ENCODE measurements at regions not wholly inside any gene's neighbourhood (a gene's known extent, or its start where the extent isn't known, plus 50 kb on each side); places are given as distances from the start of the nearest gene placed in this dataset.
A peak's percentile ranks its signal among the peaks of the same experiment; 100 is the strongest.
"Not testable (repeated sequence)": the region's sequence is repeated elsewhere in the genome, so short reads cannot be mapped to it uniquely, and the experiment has no call there.

DNA sequence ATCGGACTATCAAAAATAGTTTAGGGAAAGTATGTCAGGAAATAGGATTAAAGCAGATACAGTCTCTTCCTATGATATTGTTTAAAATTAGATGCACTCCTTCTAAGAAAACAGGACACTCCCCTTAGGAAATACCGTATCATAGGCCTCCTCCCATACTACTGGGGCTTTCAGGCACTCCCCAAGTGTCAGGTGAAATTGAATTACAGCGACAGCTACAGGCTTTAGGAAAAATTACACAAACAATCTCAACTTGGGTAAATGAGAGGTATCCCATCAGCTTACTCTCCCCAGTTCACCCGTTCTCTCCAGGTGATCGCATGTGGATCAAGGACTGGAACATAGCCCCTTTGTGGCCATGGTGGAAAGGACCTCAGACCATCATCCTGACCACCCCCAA, 110.4 kb upstream of the EPB41L4A start:
- intact Hi-C loops (cut with DNase I): no loop called here
- ATAC-seq (ENCODE audit: poor library complexity): no peak

DNA sequence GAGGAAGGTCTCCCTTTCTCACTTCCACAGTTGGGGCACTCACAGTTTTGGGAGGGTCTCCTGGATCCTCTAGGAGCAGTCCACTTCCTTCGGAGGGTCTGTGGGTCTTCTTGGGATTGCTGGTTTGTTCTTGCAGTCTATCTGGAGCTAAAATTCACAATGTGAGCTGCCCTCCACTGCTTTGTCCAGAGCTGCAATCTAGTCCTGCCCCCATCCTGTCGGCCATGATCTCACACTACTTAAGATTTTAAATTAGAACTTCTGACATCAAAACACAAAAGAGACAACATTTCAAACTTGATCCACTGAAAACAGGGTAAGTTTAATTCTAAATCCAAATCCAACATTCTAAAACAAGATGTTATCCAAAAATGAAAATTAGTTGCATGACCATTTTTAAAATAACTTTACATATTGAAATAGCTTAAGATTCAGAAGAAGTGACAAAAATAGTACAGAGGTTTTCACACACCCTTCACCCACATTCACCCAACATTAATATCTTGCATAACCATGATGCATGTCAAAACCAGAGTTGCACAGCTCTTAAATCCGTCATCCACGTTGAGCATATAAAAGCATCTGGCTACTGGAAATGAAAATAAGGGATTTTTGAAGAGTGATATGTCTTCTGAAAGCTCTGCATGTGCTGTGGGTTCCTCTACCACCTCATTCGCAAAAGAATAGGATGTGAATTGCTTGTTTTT, 113.7 kb upstream of the EPB41L4A start:
- DNase-seq (no peak), ATAC-seq (ENCODE audit: poor library complexity) (no peak)
- intact Hi-C loops (cut with DNase I): no loop called here

More for the DNA sequence above, 110.4 kb upstream of the EPB41L4A start:
- DNase-seq: no peak

DNA sequence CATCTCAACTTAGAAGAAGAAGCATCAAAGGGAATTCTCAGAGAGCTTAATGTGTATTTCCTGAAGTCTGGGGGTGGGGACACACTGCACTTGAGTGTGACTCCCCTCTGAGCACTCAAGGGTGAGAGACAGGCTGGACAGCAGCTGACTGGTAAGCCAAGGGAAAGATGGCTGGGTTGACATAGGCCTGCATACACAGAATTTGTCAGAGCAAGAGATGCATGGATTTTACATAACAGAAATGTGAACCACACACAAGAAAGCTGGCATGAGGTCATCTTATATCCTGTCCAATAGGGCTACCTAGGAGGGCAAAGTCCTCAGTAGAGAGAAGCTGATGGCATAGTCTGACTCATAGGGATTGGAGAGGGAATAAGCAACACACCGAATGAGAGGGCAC, 114.3 kb upstream of the EPB41L4A start:
- DNase-seq: no peak
- intact Hi-C loops (cut with DNase I): no loop called here
- ATAC-seq (ENCODE audit: poor library complexity): no peak

DNA sequence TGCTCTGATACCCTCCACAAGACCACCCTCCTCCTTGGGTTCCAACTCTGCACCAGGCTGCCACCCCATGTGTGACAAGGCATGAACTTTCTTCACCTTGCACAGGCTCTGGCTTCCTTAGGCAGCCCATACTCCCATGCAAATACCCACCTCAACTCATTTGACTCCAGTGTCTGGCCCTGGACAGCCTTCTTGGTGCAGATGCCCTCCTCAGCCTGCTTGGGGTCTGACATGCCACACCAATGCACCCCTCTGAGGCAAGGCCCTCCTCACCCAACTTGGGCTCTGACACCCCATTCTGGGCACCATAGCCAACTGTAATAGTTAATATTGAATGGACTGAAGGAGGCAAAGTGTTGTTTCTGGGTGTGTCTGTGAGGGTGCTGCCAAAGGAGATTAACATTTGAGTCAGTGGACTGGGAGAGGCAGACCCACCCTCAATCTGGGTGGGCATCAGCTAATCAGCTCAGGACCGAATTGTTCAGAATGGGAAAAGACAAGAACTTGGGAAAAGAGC, 115.0 kb upstream of the EPB41L4A start:
- no peak for ATAC-seq (ENCODE audit: poor library complexity)
- intact Hi-C loops (cut with DNase I): no loop called here
- DNase-seq: no peak

DNA sequence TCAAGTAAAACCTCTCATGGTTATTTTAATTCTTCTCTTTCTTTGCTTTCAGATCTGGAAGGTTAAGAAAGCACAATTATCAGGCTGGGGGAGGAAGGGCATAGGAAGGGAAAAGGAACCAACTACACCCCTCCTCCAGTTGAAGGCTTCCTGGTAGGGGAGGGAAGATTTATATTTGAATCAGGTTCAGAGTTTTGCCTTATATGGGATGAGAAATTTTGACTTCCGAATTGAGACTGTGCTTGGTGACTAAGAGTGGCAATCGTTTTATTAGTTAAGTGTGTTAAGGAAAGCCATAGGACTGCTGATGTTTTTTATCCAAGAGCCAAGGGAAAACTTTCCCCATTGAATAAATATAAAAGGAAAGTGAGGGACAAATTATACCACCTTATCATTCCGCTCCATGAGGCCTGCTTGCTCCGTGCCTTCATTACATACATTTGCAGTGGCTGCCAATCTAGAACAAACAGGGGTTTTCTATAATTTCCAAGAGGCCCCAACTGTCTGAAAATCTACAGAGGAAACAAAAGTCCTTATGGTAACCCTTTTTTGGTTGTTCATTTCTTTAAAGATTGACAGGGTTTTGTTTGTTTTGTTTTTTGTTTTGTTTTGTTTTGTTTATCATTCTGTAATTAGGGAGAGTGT, 115.7 kb upstream of the EPB41L4A start:
- DNase-seq (no peak), ATAC-seq (ENCODE audit: poor library complexity) (no peak)
- intact Hi-C loops (cut with DNase I): no loop called here

DNA sequence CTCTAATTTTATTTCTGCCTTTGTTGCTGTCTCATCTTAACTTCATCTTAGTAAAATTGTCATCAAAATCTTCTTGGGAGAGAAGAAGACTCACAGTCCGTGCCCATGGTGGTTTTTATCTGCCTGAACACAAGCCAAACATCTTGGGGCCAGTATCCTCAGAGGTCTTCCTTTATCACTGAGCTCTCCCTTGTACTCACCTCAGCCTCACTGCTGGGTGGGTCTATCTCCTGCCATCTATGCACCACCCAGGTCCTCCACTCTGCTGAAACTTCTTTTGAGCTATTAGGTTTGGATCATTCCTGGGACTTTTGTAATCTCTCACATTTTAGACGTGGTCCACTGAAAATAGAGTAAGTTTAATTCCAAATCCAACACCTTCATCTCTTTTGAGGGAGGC, 116.3 kb upstream of the EPB41L4A start:
- intact Hi-C loops (cut with DNase I): no loop called here
- no peak for DNase-seq
- ATAC-seq (ENCODE audit: poor library complexity): no peak

DNA sequence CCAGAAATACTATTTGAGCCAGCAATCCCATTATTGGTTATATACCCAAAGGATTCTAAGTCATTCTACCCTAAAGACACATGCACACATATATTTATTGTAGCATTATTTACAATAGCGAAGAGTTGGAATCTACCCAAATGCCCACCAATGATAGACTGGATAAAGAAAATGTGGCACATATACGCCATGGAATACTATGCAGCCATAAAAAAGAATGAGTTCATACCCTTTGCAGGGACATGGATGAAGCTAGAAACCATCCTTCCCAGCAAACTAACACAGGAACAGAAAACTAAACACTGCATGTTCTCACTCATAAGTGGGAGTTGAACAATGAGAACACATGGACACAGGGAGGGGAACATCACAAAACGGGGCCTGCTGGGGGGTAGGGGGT, 125.5 kb upstream of the EPB41L4A start:
- DNase-seq; ATAC-seq (ENCODE audit: poor library complexity); intact Hi-C loops (cut with DNase I): not testable (repeated sequence)

DNA sequence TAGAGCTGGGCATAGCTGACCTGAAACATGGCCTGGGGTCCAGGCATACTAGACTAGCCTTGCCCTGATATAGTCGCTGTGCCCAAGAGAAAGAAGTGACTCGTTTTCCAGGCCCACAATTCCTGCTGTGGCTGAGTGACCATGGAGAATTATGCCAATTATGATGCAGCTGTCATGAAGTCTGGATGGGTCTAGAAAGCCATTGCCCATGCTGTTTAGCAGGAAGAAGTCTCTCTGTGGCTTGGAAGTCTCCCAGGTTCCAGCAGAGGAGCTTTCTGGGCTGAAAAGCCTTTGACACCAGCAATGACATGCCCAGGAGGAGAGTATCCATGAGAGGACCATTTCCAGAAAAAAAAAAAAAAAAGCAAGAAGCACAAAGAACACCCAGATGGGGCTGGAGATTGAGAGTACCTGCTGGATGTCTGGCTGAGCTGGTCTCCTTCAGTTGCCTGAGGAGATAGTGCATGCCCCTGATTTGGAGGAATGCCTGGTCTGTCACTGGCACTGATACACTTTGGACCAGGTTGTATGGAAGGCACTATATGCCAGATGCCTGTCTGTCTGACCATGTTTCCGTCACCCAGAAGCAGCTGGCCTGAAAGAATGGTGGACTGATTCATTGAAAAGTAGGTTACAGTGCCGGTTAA, 128.0 kb upstream of the EPB41L4A start:
- no peak for DNase-seq
- ATAC-seq (ENCODE audit: poor library complexity): peak; percentile 75
- intact Hi-C loops (cut with DNase I): no loop called here

DNA sequence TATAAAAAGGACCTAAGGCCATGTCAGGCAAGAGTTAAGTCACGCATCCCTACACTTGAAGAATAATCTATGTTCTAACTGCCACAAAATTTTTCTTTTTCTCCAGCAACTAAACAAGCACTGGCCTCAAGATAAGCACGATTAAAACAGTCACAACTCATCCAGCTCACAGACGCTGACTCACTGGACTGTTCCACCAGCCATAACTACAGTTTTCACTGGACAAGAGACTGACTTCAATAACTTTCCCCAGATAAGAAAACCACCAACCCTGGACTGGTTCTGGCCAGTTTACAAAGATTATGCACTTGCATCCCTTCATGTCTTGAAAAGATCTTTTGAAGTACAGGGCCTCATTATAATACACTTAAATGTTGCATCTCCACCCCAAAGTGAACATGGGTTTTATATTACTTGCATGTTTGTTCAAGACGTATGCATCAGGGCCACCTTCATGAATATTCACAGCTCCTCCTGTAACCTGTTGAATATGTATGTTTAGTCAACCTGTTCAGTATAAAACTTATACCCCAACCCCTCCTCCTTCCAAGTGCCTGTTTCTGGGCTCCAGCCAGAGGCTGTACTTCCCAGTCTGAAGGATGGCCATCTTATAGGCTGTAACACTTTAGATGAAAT, 129.3 kb upstream of the EPB41L4A start:
- peak; percentile 44 for ATAC-seq (ENCODE audit: poor library complexity)
- no peak for DNase-seq
- intact Hi-C loops (cut with DNase I): no loop called here

DNA sequence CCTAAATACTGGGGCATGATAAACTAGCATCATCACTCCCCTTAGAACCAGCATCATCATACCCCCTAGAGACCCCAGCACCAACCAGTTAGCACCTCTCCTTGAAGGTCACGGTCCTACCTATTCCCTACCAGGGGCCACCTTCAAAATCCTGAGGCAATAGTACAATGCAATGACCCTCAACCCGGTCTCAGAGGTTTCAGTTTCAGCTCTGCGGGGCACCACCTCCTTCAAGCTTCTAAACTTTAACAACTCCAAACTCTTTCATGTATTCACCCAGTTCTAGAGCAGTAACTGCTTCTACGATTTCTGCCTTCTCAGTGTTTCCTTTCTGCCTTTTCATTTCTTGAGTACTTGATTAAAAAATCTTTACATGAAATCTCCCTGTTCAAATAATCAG, 130.1 kb upstream of the EPB41L4A start:
- DNase-seq (no peak), ATAC-seq (ENCODE audit: poor library complexity) (no peak)
- intact Hi-C loops (cut with DNase I): no loop called here

DNA sequence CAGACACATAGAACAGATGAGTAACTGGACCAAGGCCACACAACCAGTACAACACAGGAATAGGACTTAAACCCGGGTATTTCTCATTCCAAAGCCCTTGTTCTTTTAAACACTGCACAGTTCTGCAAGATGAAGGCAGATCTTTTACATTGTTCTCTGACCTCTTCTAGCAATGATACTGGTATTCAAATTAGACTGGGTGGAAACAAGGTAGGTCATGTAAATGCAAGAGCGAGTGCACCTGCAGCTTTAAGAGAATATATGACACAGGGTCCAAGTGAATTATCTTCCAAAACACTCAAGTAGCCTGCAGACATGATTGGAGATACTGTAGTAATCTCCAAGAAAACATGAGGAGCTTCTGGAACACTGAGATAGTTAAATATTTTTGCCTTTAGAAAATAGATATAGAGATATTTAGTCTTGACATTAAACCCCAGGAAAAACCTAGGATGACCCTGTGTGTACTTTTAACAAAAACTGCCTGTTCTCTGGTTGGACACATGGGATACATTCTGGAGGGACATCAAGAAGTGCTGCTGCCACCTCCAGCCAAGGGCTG, 130.6 kb upstream of the EPB41L4A start:
- ATAC-seq (ENCODE audit: poor library complexity) (no peak), DNase-seq (no peak)
- intact Hi-C loops (cut with DNase I): loop anchor here (2.0 kb wide), 1 partner anchor 207 kb away; no protein-coding TSS in a partner anchor

DNA sequence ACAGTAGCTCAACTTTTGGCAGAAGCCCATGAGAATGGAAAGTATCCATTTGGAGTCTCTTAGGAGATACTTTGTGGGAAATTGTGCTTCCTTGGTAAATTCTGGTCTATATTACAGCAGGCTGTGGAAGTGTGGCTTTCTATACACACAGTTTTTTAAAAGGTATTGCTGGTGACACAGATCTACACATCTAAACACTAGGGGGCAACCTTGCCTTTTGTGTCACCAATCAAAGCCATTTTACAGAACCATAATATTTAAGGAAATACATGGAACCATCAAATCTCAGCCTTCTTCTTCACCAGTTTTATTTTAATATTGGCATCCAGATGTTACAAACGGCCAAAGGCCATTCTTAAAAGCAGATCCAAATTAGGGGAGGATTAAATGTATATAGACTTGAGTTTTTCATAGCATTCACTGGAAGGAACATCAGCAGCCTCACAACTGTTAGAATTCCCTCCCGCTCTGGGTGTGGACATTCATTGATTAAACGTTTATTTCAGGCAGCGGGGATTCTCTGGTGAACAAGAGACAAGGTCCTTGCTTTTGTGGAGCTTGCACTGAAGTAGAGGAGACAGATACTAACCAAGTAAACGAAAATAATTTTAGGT, 132.4 kb upstream of the EPB41L4A start:
- intact Hi-C loops (cut with DNase I): loop anchor here (2.0 kb wide), 1 partner anchor 205 kb away; no protein-coding TSS in a partner anchor
- ATAC-seq (ENCODE audit: poor library complexity) (peak; percentile 75), DNase-seq (no peak)

DNA sequence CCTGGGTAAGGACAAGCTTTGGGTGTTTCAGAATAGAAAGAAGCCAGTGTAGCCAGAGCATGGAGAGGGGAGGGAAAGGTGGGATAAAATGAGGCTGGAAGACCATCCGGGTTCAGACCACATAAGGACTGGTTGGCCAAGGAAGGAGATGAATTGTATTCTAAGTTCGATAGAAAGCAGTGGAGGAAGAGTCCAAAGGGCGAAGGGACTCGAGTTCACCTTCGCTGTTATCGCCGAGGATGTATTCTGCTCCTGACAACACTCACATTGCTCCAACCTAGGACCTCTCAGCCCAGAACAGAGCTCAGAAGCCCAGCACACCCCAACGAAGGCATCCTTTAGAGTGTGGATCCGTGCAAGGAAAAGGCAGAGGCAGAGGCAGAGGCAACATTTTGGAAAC, 133.1 kb upstream of the EPB41L4A start:
- no peak for ATAC-seq (ENCODE audit: poor library complexity)

DNA sequence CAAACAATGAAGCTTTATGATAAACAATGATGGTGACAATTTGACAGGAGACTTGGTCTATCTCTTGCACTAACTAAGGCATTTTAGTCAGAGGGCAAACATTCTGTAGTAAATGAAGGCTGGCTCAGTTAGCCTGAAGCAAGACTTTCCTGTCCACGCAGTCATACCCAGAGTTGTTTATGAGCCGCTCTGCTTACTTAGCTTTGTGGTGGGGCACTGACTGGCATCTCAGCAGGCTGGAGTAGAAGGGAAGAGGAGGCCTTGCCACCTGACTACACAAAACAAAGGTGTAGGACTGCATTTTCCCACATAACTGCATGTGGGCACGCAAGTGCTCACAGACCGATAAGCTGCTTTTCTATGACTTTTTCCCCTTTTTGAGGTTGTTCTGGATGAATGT, 133.7 kb upstream of the EPB41L4A start:
- intact Hi-C loops (cut with DNase I): no loop called here
- ATAC-seq (ENCODE audit: poor library complexity) (no peak), DNase-seq (no peak)

More for the DNA sequence above, 133.1 kb upstream of the EPB41L4A start:
- intact Hi-C loops (cut with DNase I): no loop called here
- no peak for DNase-seq

DNA sequence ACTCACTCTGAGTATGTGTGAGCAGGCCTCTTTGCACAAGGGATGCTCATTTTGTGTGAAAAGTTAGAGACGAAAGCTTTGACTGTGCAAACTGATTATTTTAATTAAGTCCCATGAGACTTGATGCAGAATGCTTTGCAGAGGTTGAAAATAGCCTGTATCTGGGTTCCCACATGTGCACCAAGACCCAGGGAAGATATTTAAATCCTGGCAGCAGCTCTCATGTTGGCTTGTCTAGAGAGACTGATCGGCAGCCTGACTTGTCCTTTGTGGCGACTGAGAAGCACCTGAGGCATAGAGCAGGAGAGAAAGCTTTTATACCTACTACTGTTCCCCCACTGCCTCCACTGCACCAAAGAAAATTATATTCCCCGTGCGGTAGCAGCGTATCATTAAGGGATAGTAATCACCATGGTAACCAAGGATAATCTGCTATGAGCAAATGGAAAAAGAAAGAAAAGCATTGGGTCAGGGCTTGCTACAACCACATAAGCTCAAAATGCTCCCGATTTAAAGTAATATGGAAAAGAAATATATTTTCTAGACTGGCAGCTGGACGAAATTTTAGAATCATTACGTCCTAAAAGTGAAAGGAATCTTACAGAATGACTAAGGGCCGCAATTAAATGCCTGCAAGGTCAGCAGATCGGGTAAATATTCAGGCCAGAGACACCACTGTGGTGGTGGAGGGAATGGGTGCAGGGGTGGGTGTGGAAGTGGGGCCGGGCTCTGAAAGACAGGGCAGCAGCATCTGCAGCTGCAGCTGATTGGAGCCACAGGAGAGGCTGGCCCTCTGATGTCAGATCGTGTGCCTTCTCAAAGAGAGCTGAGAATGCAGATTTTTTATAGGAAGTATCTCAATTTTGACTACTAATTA, 135.3 kb upstream of the EPB41L4A start:
- peak; percentile 42 for ATAC-seq (ENCODE audit: poor library complexity)
- intact Hi-C loops (cut with DNase I): no loop called here
- DNase-seq: no peak

DNA sequence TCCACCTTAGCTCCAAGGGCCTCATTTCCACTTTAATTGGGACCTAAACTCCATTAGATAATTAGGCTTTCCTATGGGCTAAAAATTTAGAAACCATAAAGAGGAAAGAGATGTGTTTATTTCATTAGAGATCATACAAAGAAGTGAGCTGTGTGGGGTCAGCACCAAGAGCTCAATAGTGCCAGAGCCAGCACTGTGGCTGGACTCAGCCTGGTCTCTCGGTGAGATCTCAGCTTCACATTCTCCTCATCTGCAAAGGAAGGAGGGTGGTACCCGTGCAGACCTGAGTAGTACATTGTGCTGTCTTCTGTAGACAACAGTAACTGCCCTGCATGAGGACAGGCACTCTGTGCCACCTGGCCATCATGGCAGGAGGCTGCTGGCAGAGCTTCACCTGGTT, 136.1 kb upstream of the EPB41L4A start:
- ATAC-seq (ENCODE audit: poor library complexity) (no peak), DNase-seq (no peak)
- intact Hi-C loops (cut with DNase I): no loop called here

DNA sequence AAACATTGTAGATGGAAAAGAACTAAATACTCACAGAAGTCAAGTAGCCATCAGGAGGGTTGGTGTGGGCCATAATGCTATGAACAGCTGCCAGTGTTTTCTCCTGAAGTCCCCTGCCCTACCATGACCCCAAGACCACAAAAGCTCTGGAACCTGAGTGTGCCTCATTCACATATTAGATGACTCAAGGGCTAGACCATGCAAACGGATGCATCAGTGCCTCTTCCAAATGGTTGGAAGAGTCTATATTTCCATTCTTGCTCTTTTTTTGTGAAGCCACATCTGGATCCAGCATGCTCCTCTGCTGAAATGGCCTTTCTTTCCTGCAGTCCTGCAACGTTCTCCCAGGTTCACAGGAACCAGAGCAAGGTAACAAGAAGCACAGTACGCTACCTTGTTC, 136.6 kb upstream of the EPB41L4A start:
- ATAC-seq (ENCODE audit: poor library complexity) (no peak), DNase-seq (no peak)
- intact Hi-C loops (cut with DNase I): no loop called here

DNA sequence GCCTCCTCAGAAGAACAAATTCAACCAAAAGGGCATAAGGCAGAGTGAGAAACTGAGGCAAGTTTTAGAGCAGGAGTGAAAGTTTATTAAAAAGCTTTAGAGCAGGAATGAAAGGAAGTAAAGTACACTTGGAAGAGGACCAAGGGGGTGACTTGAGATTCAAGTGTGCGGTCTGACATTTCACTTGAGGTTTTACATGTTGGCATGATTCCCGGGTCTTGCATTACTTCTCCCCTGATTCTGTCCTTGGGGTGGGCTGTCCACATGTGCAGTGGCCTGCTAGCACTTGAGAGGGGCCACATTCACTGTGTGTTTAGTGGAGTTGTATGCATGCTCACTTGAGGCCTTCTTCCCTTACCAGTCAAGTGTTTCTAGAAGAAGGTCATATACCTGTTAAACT, 140.4 kb upstream of the EPB41L4A start:
- DNase-seq; intact Hi-C loops (cut with DNase I); ATAC-seq (ENCODE audit: poor library complexity): not testable (repeated sequence)

All from Right ventricle myocardium superior (tissue), 1 donor.